ENCODE measurements at regions not wholly inside any gene's neighbourhood (a gene's known extent, or its start where the extent isn't known, plus 50 kb on each side); places are given as distances from the start of the nearest gene placed in this dataset.
"Not testable (repeated sequence)": the region's sequence is repeated elsewhere in the genome, so short reads cannot be mapped to it uniquely, and the experiment has no call there.

DNA sequence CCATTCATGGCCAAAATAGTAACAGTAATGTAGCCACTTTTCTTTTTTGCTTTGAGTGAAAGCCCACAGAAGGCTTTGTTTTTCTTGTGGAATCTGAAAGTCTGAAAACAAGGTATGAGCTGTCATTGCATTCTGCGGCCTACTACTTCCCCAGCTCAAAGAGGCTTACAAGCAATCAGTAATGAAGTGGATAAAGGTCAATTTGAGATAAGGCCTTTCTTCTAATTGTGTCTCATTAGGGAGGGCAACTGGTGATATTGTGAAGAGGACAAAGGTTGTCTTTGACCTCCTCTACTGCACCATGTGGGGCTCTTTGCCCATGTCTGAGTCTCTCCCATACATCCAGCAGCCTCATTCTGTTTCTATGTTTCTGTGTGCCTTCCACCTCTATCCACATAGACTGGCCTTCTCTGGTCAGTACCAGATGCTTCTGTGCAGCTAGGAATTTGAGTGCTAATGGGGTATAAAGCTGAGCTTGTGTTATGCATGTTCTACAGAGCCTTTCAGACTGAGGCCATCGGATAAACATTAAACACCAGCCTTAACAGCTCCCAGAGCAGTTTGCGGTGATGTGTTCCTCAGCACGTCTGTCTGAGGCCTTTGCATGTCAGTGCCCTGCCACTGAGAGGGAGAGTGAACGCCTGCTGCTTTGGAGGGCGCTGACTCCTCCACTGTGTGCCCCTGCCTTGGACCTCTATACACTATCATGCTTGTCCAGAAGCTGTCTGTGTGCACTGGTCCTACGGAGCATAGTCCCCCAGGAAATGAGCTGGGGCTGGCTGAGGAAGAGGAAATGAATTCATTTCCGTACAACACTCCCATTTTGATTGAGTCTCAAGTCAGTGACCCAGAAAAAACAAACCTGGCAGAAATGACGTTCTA, 80.2 kb downstream of the SH2D1A start:
- no peak for DNase-seq

DNA sequence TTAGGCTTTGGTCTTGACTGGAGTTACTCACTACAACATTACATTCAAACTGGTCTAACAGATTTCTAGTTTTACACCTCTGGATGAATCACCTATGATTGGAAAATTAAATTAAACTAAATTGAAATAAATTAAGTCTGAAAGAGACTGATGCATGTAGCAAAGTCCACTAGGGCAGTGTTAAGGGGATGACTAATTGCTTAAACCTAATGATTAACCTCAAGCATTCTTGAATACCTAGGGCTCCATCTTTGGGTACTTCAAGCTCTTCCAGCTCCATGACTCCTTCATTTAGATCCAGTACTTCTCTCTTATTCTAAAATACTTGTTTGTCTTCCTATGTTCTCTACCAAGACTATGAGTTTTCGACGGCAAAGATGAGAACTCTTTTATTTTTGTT, 86.8 kb downstream of the SH2D1A start:
- DNase-seq, result no peak

DNA sequence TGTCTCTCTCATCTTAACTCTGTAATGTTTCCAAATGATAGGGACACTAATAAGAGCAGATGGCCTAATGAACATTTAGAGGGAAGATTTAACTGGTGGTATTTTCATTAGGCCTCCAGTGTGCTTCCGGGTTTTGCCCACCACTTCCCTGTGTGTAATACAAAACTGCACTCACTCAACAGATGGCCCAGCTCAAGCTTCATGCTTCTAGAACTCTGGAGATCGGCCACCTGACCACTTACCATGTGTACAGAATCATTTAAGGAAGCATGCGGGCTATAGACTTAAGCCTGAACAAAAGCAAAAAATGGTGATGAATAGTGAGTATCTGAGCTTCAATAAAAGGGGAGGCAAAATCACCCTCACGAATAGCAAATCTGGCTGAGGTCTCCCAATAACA, 89.3 kb downstream of the SH2D1A start:
- DNase-seq, result peak; percentile 1

DNA sequence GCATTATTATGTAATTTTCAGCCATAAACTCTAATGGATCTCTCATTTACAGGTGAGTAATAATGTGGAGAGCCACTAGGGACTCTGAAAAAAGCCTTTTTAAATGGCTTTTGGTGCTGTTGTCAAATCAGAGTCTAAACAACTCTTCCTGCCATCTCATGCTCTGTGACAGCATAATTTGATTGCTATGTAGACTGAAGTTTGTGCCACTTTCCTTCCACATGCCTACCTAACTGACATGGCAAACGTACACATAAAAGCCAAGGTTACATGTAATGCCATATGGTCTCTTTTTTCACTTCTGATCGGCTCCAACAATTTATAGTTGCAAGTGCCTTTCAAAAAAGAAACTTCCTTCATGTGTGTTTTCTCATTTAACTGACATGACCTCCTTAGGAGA, 94.3 kb downstream of the SH2D1A start:
- DNase-seq, result no peak

DNA sequence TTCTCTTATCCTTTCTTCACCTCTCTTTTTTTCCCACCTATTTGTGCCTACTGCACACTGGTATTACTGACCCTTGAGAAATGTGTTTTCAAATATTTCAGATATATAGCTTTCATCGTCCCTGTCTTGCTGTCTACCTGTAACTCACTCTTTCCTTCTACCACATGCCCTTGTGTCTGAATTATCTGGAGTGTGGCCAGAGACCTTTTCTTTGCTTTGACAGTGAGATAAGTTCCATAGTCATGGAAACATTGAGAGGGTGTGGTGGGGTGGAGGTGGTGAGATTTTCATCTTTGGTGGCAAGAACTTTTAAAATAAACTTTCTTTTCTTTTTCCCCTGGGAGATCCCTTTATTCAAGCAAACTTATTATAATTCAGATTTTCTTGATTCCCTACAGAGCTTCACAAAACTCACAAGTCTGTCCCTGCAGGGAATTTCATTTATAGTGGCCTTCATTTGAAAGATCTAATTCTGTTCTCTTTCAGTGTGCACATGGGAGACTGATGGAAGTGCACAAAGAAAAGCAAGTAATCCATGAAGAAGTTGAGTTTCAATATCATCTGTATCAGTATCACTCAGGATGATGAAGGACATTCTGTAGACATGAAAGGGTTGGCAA, 95.7 kb downstream of the SH2D1A start:
- no peak for DNase-seq

DNA sequence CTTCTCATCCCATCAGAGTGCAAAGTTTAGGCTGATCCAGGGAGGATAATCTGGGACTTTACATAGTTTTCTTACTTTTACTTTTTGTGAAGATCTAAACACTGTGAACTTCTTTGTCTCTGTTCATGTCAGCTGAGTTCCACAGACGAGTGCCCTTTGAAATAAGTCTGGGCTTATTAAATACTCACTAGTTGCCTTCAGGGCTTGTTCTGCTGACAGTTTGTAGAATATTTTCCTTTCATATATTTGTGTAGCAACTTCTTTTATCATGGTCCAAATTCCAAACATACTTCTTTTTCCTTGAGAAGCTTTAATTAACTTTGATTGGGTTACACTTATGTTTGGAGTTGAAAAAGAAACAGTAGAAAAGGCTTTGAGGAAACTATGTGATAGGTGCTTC, 109.6 kb downstream of the SH2D1A start:
- no peak for DNase-seq

DNA sequence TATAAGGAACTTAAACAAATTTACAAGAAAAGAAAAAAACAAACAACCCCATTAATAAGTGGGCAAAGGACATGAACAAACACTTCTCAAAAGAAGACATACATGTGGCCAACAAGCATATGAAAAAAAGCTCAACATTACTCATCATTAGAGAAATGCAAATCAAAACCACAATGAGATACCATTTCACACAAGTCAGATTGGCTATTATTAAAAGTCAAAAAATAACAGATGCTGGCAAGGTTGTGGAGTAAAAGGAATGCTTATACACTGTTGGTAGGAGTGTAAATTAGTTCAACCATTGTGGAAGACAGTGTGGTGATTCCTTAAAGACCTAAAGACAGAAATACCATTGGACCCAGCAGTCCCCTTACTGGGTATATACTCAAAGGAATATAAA, 113.5 kb downstream of the SH2D1A start:
- not testable (repeated sequence) for DNase-seq

DNA sequence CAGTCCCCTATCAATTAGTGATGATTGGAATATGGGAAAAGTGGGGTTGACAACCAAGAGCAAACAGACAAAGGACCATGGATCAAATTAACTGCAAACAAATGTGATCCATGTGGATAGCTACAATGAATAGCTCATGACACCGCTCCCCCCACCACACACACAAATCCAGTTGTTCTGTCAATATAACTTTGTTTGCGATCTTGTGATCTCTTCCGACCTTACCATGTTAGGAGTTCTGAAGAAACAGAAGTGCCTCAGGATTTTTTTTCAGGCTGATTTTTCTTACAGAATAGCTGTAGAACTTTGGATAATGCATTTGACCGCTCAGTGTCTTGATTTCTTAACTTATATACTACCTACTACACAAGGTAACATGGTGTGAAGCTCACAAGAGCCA, 116.6 kb downstream of the SH2D1A start:
- no peak for DNase-seq

DNA sequence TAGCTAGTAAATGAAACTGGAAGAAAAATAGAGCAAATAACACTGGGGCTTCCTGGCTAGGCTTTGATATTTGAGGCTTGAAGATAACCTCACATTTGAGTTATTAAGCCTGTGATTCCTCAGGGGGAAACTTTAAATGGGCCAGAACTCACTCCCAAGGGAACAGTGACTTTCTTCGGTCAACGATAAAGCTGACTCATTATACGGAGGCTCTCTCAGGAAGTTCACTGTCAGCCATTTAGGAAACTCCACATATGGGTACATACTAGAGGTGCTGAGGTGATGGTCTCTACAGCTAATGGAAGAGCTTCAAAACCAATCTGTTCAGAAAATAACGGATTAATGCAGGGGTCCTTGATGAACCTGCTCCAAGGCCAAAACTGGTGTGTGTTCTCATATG, 120.8 kb downstream of the SH2D1A start:
- no peak for DNase-seq

DNA sequence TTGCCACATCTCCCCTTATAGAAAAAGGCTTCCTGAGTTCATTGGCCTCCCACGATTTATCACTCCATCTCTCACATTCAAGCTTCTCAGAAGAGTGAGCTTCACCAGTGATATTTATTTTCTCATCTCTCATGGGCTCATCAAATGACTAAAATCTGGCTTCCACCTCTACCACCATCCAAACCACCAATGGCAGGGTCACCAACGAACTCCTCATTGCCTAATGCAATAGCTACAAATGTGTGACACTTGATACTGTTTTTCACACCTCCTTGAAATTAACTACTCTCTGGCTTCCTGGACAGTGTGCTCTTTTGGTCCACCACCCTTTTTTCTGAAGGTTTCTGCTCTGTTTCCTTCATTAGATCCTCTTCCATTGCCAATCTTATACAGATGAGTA, 129.0 kb downstream of the SH2D1A start:
- DNase-seq, result no peak

DNA sequence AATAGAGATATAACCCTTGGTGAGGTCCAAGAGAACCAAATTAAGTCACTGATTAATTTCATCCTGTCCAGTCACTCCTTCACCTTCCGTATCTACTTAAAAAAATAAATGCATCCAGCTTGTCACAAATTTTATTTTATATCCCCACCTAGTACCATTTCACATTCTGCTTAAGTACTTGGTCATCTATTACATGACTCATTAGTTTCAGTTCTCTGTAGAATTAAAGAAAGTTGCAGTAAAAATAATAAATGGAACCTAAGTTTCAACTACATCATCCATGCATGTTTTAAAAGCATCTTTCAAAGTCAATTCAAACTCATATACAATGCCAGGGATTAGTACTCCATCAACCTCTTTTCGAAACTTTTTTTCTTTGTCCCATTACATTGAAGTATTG, 130.2 kb downstream of the SH2D1A start:
- DNase-seq, result no peak

DNA sequence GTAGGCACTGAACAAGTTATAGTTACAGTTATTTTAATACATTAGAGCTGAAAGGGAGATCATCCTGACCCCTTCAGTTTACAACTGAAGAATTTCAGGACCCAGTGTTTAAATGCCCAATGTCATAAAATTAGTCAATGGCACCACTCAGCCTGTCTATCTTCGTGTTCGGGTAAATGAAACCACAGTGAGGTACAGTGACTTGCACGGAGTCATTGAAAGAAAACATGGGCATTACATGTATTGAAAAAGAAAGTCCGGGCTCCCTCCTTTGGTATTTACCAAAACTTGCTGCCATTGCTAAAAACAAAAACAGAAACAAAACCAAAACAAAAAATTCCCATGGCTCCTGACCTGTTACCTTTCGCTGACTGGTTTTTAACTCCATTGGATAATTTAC, 131.7 kb downstream of the SH2D1A start:
- no peak for DNase-seq

DNA sequence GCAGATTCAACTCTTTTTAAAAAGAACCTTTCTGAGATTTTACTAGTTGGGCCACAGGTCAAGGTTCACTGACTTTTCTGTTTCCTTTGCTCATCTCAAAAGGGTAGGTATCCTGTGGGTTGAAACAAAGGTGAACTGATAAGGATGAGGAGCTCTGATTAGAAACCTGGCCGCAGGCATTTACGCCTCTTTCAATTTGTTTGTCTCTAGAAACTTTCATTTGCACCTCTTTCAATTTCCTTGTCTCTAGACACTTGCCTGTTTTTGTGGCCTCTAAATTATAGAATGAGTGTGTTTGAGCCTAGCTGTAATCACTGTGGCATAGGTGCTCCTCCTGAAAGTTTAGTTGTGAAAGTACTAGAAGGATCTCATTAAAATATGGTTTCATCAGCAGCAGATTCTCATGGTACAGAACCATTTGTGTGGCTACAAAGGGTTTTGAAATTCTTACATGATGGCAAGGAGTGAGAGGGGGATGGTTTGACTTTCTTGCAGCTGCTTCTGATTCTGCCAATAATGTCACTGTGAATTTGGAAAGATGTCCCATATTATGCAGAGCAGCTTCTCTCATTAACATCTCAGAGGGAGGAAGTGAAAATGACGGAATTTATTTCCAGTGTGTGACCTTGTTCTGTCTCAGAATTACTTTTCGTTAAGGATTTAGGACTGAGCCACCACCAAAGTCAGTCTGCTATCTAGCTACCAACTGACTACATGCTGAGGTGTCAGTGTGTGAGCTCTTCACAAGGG, 142.2 kb downstream of the SH2D1A start:
- DNase-seq, result no peak

DNA sequence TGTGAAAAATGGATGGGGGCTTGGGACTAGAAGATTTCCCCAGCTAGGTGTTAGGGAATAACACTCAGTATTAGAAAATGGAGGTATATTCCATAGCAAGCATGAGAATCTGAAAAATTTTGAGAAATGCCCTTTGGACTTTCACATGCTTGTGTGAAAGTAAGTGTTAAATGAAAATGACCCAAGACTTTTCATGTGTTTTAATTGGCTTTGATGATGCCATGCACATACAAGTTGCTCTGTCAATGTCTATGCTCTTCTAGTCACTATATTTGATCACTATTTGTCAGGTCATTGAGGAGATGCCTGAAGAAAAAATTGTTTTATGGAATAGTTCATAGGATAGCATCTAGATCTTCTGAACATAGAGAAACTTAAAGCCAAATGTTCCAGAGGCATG, 147.6 kb downstream of the SH2D1A start:
- DNase-seq, result no peak

DNA sequence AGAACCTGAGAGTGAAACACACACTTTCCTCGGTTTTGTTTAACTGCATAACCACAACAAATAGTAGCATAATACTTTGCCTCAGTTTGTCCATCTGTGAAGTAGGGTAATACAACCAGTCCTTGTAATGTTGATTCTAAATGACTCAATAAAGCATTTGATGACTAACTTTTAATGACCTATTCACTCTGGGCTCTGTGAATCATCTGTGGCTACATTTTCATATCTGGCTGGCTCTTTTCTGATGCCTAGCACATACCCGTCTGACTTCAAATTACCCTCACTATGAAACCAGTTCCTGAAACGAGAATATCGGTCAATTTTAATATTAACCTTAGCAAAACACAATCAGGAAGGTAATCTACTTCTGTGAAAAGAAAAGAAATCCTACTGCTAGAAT, 151.0 kb downstream of the SH2D1A start:
- DNase-seq, result no peak

DNA sequence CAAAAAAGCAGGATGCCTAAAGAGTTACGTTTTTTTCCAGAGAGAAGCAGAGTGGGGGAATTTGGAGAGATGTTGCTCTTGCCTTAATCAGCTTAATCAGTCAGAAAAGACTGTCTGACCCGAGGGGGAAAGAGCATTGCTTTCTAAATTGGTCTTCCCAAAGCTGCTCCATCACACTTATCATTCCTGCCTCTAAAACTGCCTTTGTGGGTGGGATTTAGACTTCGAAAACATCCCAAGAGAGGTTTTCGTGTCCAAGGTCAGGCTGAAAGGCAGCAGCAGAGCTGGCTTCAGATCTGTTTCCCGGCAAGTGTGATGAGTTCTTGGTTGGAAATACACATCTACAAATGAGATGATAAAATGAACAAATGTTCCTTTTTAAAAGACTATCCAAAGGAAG, 155.2 kb downstream of the SH2D1A start:
- no peak for DNase-seq

DNA sequence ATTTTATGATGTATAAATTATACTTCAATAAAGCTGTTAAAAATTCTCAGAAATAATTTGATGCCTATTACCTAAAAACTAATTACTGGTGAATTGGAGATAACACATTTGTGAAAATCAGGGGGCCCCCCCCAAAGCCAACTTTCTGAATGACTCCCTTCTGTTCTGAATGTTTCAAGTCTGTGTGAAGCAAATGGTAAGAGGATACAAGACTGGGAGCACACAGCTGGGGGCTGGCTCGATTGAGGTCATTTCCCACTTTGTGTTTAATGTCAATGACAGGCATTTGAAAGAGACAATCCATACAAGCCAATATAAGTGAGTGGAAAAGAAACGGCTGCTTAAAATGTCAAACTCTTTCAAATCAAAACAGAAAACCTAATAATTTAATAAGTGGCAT, 155.8 kb downstream of the SH2D1A start:
- no peak for DNase-seq

DNA sequence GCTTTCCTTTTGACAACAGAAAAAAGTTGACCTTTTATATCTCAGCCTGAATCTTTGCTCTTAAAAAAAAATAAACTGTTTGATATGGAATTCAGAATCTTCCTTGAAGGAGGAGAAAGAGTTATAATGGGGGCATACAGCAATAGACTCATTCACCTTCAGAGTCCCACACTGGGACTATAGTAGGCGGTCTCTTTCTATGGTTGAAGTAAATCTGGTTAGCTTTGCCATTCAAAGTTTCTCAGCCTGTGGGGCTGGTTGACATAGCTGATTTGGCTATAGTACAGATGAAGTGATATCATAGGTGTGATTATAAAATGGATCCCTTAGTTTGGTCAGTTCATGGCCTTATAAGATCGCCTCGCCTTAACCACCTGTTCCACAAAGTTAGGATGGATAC, 156.2 kb downstream of the SH2D1A start:
- no peak for DNase-seq

DNA sequence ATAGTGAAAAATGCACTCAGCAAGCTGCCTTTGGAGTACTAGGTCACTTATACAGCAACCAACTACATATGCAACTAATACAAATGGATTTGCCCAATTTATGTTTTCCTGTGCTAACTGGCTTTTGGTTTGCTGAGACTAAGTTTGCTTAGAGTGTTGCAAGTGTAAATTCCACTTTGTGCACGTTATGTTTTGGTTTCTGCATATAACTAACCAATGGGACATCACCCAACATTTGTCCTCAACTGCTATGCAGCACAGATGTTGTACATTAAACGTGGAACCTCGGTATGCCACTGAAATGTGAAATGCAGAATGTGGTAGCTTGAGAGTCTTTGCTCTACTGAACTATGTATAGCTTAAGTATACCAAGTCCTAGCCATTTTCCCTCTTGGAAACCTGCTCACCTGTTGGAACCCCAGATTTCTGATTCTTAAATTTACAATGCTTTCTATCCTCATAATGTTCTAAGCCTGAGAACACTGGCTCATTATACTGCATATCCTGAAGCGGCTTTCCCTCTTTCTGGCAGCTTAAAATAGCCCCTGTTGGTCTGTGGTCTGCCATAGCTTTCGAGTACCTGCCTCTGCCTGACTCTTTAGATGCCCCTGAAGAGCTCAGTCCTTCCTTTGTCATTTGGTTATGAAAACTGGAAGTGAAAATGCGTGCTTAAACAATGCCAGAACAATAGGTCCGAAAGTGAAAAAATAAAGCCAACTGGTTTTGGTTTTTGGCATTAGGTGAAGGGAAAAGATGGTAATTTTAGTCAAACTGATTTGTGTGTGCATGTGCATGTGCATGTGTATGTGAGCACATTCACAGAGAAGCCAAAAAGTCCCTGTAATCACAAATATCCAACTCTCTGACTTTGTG, 158.0 kb downstream of the SH2D1A start:
- no peak for DNase-seq

DNA sequence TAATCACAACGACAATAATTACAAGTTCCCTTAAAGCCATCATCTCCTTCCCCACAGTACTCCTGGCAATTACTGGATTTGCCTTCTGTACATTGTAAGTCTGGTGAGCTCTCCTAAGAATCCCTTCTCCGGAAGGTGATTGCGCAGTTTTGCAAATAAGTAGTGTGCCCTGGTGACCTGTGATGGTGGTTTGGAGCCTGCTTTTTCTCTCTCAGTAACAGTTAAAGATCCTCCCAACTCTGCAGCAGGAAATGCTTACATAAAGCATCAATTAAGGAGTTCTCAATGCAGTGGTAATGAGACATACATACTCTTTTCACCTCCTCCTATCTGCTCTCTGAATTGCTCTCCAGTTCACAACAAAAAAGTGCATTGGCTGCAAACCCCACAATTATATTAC, 159.7 kb downstream of the SH2D1A start:
- no peak for DNase-seq

DNA sequence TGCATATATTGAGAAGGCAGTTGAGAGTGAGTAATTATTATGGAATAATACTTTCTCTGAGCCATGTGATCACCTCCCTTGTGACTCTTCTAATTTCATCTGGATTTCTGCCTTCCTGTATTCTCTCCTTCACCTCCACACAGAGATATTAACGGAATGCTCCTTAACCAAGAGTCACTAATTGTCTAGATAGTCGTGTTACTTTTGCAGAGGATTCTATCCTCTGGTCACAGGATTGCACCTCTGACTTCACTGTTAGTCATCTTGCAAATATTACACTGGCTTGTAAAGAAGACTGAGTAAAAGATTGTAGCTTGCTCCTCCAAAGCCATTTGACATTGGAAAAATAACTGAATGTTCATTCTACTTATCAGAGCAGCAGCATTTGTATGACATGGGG, 160.9 kb downstream of the SH2D1A start:
- no peak for DNase-seq

DNA sequence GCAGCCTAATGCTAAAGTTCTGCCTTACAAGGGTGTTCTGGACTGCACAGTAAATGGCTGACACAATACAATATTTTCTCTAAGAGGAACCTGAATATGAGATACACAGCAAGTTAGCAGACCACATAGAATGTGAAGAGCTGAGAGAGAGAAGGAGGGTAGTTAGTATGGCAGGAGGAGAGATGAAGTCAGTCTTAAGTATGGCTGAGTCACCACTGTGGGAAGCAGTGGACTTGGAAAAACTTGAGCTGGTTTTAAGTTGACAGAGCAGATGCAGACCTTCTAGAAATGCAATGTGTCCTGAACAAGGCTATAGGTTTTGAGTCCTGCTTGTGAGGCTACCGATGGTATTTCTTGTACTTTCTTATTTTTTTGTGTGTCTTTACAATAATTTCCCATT, 172.5 kb downstream of the SH2D1A start:
- DNase-seq, result no peak

DNA sequence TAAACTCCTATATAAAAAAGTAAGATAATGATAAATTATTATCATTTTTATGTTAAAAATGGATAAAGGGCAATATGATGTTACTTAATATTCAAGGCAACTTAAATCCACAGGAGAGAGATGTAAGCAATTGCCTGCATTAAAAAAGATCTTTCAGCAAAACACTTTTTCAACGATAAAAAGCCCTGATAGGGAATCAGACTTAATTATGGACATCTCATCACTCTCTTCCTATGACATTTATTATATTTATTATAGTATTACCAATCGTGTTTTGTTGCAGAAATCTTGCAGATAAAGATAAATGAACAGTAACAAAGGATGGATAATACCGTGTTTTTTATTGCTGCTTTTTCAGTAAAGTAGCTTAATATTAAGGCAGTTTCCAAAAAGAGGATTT, 178.5 kb downstream of the SH2D1A start:
- DNase-seq, result no peak

Data from DMS79 treated with DMSO at 0.1 percent for 48 hours (cell line).